Panc1 (cell line): ENCODE measurements at regions not wholly inside any gene's neighbourhood (a gene's known extent, or its start where the extent isn't known, plus 50 kb on each side); places are given as distances from the start of the nearest gene placed in this dataset.

ENCODE experiments used
- POLR2AphosphoS5 ChIP-seq: IDR thresholded peaks from 2 replicates; pipeline ENCODE4 v1.6.1; 2012; ENCODE audit warnings: mild to moderate bottlenecking, low read depth, low read length, moderate library complexity
- REST ChIP-seq, 2 experiments: IDR thresholded peaks; 2 replicates each; pipeline ENCODE4 v1.6.1; 2011 to 2012; ENCODE audit warnings: low read depth in 2 of 2, control low read depth in 1 of 2, low read length in 1 of 2, mild to moderate bottlenecking in 1 of 2, moderate library complexity in 1 of 2; ENCODE audit not compliant: insufficient read depth in 1 of 2
- TF ChIP-seq, protein P1 (sequence below): fragments of 450-650 bp; IDR thresholded peaks from 2 replicates; pipeline ENCODE4 v1.5.1; 2017; ENCODE audit warnings: mild to moderate bottlenecking

- TF ChIP-seq, protein P1, sequence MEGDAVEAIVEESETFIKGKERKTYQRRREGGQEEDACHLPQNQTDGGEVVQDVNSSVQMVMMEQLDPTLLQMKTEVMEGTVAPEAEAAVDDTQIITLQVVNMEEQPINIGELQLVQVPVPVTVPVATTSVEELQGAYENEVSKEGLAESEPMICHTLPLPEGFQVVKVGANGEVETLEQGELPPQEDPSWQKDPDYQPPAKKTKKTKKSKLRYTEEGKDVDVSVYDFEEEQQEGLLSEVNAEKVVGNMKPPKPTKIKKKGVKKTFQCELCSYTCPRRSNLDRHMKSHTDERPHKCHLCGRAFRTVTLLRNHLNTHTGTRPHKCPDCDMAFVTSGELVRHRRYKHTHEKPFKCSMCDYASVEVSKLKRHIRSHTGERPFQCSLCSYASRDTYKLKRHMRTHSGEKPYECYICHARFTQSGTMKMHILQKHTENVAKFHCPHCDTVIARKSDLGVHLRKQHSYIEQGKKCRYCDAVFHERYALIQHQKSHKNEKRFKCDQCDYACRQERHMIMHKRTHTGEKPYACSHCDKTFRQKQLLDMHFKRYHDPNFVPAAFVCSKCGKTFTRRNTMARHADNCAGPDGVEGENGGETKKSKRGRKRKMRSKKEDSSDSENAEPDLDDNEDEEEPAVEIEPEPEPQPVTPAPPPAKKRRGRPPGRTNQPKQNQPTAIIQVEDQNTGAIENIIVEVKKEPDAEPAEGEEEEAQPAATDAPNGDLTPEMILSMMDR = no peak
- TF ChIP-seq REST (IDR thresholded peaks at IDR 0.05; ENCODE audit: insufficient read depth in 1 of 2, low read depth in 2 of 2, low read length in 1 of 2) = no peak
- TF ChIP-seq POLR2AphosphoS5 = no peak
These were observed 957.2 kb downstream of the SLITRK1 start for GRCh38 chr13:82925114-82925513.
